HG02642 (cell line): ENCODE measurements at regions not wholly inside any gene's neighbourhood (a gene's known extent, or its start where the extent isn't known, plus 50 kb on each side); places are given as distances from the start of the nearest gene placed in this dataset.
"Not testable (repeated sequence)": the region's sequence is repeated elsewhere in the genome, so short reads cannot be mapped to it uniquely, and the experiment has no call there.

Source experiments
- ATAC-seq: cut with Tn5 transposase; IDR thresholded peaks from one replicate; pipeline ENCODE4 v1.9.1; 2021; ENCODE audit warnings: mild to moderate bottlenecking; ENCODE audit not compliant: unreplicated experiment, poor library complexity

DNA sequence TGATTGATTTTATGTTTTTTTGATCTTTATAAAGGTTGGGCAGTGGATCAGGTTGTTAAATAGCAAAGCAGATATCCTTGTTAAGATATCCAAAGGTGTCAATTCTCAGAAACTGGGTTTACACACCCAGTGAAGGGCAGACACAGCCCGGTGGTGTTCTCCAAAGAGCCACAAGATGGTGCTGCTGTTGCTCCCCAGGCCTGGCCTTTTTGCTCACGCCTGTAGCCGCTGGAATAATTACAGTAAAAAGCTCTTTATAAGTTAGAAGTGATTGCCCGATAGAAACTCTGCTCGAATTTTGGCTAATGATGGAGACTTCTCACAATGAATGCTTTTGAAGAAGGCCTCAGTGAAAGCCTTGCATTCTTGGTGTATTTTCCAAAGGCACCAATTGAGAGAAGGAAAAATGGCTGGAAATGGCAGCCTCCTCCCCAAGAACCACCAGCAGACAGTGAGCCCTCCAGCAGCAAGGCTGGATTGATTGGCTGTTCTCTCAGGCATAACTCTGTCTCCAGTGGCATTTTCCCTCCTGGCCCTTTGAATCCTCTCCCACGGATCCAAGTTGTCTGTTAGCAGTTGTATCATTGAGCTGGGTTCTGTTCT lies 120.5 kb upstream of the CHD6 start:
- peak; percentile 62 for ATAC-seq

DNA sequence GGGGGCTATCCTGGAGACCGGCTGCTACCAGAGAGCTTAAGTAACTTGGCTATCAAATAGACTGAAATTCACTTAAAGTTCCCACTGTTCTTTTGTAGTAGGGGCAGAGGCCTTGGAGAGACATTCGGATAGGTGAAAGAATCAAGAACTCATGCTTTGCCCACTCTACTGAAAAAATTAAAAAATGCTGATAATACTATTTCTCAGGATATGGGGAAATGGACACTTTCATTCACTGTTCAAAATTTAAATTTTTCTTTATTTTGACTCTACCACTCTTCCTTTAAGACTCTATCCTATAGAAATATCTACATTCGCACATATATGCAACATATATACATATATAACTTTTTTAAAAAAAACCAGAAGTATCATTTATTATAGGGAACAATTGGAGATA lies 117.8 kb upstream of the CHD6 start:
- ATAC-seq: no peak

GRCh38 chr20:41734506-41734945 lies 116.3 kb upstream of the CHD6 start:
- ATAC-seq: peak; percentile 48

DNA sequence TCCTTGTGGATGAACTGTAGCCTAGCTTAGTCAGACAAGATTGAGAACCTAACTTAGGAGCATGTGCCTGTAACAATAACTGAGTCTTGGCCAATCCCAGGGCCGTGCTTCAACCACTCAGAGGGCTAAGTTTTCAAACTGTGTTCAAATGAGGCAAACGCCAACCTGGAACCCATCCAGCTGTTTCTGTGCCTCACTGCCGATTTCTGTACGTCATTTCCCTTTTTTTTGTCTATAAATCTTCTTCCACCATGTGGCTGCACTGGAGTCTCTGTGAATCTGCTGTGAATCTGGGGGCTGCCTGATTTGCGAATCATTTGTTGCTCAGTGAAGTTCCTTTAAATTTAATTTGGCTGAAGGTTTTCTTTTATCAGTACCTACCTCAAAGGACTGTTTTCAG lies 115.0 kb upstream of the CHD6 start:
- ATAC-seq: no peak

- ATAC-seq: not testable (repeated sequence)
Measured at GRCh38 chr20:41731198-41731597, 113.0 kb upstream of the CHD6 start.

DNA sequence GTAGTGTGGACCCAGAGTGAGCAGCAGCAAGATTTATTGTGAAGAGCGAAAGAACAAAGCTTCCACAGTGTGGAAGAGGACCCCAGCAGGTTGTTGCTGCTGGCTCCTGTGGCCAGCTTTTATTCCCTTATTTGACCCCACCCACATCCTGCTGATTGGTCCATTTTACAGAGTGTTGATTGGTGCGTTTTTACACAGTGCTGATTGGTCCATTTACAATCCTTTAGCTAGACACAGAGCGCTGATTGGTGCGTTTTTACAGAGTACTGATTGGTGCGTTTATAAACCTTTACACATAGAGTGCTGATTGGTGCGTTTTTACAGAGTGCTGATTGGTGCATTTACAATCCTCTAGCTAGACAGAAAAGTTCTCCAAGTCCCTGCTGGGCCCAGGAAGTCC lies 109.5 kb upstream of the CHD6 start:
- not testable (repeated sequence) for ATAC-seq

DNA sequence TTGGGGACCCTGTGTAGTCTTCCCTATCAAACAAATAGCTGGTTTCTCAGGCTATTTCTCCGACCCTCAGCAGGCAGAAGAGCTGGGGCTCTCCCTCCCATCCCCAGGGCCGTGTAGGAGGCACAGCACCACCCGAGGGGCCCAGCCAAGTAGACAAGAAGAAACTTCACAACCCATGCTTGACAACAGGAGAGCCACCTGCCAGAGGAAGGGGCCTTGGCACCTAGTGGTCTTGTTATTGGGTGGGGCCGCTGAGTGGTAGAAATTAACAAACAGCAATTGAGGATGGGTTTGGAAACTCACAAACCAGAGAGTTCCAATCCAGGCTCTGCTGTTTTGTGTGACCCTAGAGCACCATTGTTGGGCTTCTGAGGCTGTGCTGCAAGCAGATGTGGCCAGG lies 108.5 kb upstream of the CHD6 start:
- no peak for ATAC-seq

- ATAC-seq: no peak
Measured at GRCh38 chr20:41719151-41719550, 101.0 kb upstream of the CHD6 start.

GRCh38 chr20:41717483-41717882 lies 99.3 kb upstream of the CHD6 start:
- ATAC-seq: no peak

- ATAC-seq: no peak
Measured at GRCh38 chr20:41716911-41717310, 98.7 kb upstream of the CHD6 start.

GRCh38 chr20:41716436-41716835 lies 98.3 kb upstream of the CHD6 start:
- ATAC-seq: no peak

GRCh38 chr20:41715526-41715925 lies 97.3 kb upstream of the CHD6 start:
- ATAC-seq: no peak

DNA sequence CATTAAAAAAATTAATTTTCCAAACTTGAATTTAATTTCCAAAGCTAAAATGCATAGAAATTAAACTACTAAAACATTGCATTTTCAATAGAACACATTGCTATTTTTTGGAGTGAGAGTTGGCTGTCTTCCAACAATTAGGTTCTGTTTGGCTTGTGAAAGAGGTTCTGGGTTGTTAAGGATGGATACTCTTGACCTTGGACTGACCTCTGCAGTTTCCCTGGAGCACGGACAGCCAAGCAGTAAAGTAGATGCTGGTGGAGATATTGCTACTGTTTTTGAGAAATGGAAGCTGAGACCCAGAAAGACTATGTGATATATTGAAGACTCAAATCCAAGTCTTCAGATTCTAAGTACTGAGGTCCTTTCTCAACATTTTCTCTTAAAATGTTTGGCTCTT lies 95.9 kb upstream of the CHD6 start:
- no peak for ATAC-seq

DNA sequence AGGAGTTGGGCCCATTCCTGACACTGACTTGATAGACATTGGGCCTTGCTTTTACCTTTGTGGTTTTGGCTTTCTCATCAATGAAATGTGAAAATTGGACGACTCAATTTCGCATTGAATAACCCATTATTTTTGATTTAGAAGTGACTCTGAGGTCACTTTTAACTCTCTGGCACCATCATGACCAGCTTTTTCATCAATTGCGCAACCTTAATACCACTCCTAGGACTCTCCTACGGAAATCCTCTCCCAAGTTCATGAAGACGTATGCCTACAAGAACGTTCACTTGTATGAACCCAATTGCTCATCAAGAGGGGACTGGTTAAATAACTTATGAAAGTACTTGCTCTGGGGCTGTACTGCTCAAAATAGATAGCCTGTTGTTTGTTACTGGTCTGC lies 86.7 kb upstream of the CHD6 start:
- no peak for ATAC-seq

- ATAC-seq: no peak
Measured at GRCh38 chr20:41702647-41703046, 84.5 kb upstream of the CHD6 start.

- ATAC-seq: no peak
Measured at GRCh38 chr20:41701588-41702348, 83.6 kb upstream of the CHD6 start.

- ATAC-seq: not testable (repeated sequence)
Measured at GRCh38 chr20:41699673-41700072, 81.5 kb upstream of the CHD6 start.

DNA sequence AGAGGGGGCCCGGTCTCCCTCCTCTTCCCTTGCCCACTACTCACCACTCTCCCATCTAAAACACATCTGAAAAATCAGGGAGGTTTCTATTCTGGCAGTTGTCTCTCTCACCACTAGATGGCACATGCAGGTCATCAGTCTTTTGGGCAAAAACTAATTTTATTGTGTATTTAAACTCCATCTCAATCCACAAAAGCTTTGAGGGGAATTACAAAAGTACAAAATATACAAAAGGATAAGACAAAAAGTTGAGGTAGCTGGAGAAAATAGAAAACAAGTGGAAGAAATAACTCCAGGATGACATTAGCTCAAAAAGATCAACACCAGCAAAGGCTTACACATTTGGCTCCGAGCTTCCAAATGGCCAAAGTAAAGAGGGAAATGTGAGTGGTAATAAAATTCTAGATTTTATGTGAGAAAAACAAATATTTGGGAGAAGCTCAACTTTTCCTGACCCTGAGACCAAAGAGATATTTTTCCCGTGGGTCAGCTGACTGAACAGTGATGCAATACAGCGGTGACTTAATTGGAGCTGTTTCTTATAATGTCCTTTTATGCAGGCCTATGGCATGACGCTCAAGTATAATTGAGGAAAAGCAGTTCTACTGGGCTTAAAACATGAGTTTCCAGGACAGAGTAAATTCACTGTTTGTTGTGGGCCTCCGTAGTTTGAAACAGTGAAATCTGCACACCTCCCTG lies 79.8 kb upstream of the CHD6 start:
- no peak for ATAC-seq

DNA sequence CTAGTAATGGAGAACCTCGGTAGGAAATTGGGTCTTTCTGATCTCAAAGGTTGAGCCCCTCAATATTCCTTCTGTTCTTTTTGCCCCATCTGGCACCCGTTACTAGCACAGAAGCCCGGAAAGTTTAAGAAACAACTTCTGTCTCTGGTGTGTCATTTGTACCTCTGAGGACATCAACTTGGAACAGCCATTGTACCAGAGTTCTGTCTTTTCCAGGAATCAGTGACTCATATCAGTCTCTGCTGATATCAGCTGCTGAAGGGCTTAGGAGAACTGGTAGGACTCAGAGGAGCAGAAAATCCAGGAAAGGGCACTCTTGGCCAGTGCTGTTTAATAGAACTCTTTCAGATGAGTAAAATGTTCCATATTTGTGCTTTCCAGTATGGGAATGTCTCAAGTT lies 78.3 kb upstream of the CHD6 start:
- ATAC-seq: no peak

DNA sequence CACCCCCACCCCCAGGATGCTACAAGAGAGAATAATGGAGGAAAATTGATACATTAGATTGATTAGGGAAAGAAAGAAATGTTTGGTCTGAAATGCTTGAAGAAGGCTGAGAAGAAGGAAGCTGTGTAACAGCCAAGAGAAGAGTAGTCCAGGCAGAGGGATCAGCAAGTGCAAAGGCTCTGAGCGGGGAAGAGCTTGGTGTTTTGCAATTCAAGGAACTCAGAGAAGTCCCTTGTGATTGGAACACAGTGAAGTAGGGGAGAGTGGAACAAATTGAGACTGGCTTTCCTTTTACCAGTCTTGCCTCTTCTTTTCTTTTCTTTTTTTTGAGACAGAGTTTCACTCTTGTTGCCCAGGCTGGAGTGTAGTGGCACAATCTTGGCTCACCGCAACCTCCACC lies 76.6 kb upstream of the CHD6 start:
- ATAC-seq: no peak

- peak; percentile 87 for ATAC-seq
Measured at GRCh38 chr20:41693136-41693979, 75.2 kb upstream of the CHD6 start.
